DMS53 (cell line): ENCODE measurements at regions not wholly inside any gene's neighbourhood (a gene's known extent, or its start where the extent isn't known, plus 50 kb on each side); places are given as distances from the start of the nearest gene placed in this dataset.

Source experiments
- DNase-seq: peaks from one replicate; lab custom pipeline; 2025; lab: John Stamatoyannopoulos, UW

GRCh38 chr10:117670116-117670904 is 127.8 kb downstream of the EMX2 start:
- DNase-seq, result no peak

- no peak for DNase-seq
Measured at GRCh38 chr10:117673230-117674010, 130.9 kb downstream of the EMX2 start.

- no peak for DNase-seq
Measured at GRCh38 chr10:117674201-117674600, 131.7 kb downstream of the EMX2 start.

- no peak for DNase-seq
Measured at GRCh38 chr10:117674646-117675045, 132.1 kb downstream of the EMX2 start.

GRCh38 chr10:117675514-117676055 is 133.0 kb downstream of the EMX2 start:
- DNase-seq, result no peak

GRCh38 chr10:117677239-117677638 is 134.7 kb downstream of the EMX2 start:
- DNase-seq, result no peak

GRCh38 chr10:117677890-117678500 is 135.4 kb downstream of the EMX2 start:
- no peak for DNase-seq

- no peak for DNase-seq
Measured at GRCh38 chr10:117680601-117681000, 138.1 kb downstream of the EMX2 start.

GRCh38 chr10:117681104-117681503 is 138.6 kb downstream of the EMX2 start:
- DNase-seq, result no peak

- no peak for DNase-seq
Measured at GRCh38 chr10:117684046-117684610, 141.6 kb downstream of the EMX2 start.

- no peak for DNase-seq
Measured at GRCh38 chr10:117684672-117685211, 142.2 kb downstream of the EMX2 start.

GRCh38 chr10:117685431-117685830 is 142.9 kb downstream of the EMX2 start:
- no peak for DNase-seq

GRCh38 chr10:117686606-117687005 is 144.1 kb downstream of the EMX2 start:
- DNase-seq, result no peak

GRCh38 chr10:117688358-117688757 is 145.8 kb downstream of the EMX2 start:
- DNase-seq, result no peak

- DNase-seq, result no peak
Measured at GRCh38 chr10:117689566-117689965, 147.0 kb downstream of the EMX2 start.

GRCh38 chr10:117690359-117690758 is 147.8 kb downstream of the EMX2 start:
- no peak for DNase-seq

- DNase-seq, result no peak
Measured at GRCh38 chr10:117694190-117694589, 151.6 kb downstream of the EMX2 start.

- no peak for DNase-seq
Measured at GRCh38 chr10:117697402-117697801, 154.9 kb downstream of the EMX2 start.

- DNase-seq, result no peak
Measured at GRCh38 chr10:117698809-117699208, 156.3 kb downstream of the EMX2 start.

GRCh38 chr10:117699436-117700075 is 157.0 kb downstream of the EMX2 start:
- DNase-seq, result no peak

- DNase-seq, result no peak
Measured at GRCh38 chr10:117710181-117710798, 167.7 kb downstream of the EMX2 start.
